Epithelial cell of esophagus (primary cell): ENCODE measurements at regions not wholly inside any gene's neighbourhood (a gene's known extent, or its start where the extent isn't known, plus 50 kb on each side); places are given as distances from the start of the nearest gene placed in this dataset.

Source experiments
- DNase-seq: peaks from one replicate; pipeline ENCODE4 v3.0.0; 2010; ENCODE audit warnings: low read depth
- H3K4me3 ChIP-seq: 2 replicates; pipeline ENCODE4 v1.5.1; 2011; ENCODE audit warnings: mild to moderate bottlenecking, low read length, control low read depth
- CTCF ChIP-seq: IDR thresholded peaks from 2 replicates; pipeline ENCODE4 v1.5.1; 2011; ENCODE audit warnings: low read depth, mild to moderate bottlenecking, low read length, control low read depth, inconsistent platforms; ENCODE audit not compliant: insufficient read depth; ENCODE audit errors: missing control alignments

GRCh38 chr20:2212456-2213015 is 83.3 kb upstream of the TGM3 start:
- no peak overlapping the region for H3K4me3 ChIP-seq
- no peak for DNase-seq
- no peak for TF ChIP-seq CTCF

GRCh38 chr20:2213401-2213800 is 82.4 kb upstream of the TGM3 start:
- H3K4me3 ChIP-seq: no peak overlapping the region
- no peak for DNase-seq
- no peak for TF ChIP-seq CTCF

GRCh38 chr20:2217857-2218539 is 77.8 kb upstream of the TGM3 start:
- no peak for DNase-seq
- H3K4me3 ChIP-seq: no peak overlapping the region
- no peak for TF ChIP-seq CTCF

GRCh38 chr20:2219481-2220006 is 76.3 kb upstream of the TGM3 start:
- no peak for TF ChIP-seq CTCF
- no peak overlapping the region for H3K4me3 ChIP-seq
- no peak for DNase-seq

GRCh38 chr20:2220298-2220697 is 75.5 kb upstream of the TGM3 start:
- no peak for TF ChIP-seq CTCF

GRCh38 chr20:2221921-2222320 is 73.9 kb upstream of the TGM3 start:
- H3K4me3 ChIP-seq: no peak overlapping the region
- no peak for DNase-seq
- TF ChIP-seq CTCF: no peak

More at GRCh38 chr20:2220298-2220697, 75.5 kb upstream of the TGM3 start:
- no peak for DNase-seq
- no peak overlapping the region for H3K4me3 ChIP-seq
